Hematopoietic multipotent progenitor cell (in vitro differentiated cells): ENCODE measurements at regions not wholly inside any gene's neighbourhood (a gene's known extent, or its start where the extent isn't known, plus 50 kb on each side); places are given as distances from the start of the nearest gene placed in this dataset.

Source experiments
- DNase-seq, 3 donors: peaks; one replicate each; pipeline ENCODE4 v3.0.0-alpha.2; 2011 to 2015; ENCODE audit warnings: low read depth in 2 of 3, low spot score in 2 of 3

- peak in 1 of 3 donors; percentile 0 for DNase-seq
Measured at GRCh38 chr5:30001826-30002225, 1191.7 kb upstream of the CDH6 start.

DNA sequence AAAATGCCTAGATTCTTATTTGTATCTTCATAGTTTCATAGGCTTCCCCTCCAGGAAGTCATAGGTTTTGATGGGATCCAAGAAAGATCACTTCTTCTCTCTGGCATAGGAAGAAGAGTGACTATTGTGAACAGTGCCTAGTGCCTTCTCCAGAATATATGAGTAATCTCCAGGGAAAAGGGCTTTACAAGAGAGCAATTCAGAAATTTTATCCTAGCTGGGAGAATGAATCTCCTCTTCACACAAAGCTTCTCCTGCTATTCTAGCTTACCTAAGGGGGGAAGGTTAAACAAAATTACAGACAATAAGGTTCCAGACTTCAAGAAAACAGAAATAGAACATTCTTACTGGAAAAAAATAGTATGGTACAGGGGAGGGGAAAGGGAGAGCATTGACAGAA, 1193.3 kb upstream of the CDH6 start:
- DNase-seq: no peak

- no peak for DNase-seq
Measured at GRCh38 chr5:29995154-29995553, 1198.3 kb upstream of the CDH6 start.

GRCh38 chr5:29994519-29994918, 1199.0 kb upstream of the CDH6 start:
- no peak for DNase-seq

DNA sequence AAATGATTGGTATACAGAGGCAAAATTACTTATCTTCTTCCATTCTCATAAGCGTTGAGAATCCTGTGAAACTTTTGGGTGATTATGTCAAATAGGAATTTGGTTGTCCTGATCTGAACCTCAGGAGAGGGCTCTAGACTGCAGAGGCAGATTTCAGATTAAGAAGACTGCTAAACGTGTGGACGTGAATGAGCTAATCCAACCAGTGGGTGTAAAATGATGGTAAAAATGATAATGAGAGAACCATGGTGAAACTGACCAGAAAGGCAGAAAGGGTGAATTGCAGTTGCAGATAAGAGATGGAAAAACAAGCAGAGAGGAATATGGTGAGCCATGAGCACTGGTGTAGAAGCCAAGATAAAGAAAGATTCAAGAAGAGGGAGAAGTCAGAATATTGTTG, 1200.2 kb upstream of the CDH6 start:
- no peak for DNase-seq

GRCh38 chr5:29992248-29992647, 1201.2 kb upstream of the CDH6 start:
- no peak for DNase-seq

DNA sequence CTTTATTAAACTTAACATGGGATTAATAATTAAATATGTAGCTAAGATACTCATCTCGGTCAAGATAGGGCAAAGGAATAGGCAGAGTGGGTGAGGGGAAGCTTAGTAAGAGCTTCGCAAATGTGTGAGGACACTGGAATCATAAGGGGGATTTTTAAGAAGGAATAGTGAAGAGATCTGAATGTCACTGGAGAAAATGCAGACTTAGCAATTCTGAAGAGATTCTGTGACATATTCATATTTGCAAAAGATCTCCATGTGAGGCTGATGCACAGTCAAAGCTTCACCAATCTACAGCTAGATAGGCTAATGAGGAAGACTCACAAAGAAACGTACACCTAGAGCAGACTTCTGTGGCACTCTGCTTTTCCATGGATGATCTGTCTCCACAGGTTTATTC, 1202.8 kb upstream of the CDH6 start:
- no peak for DNase-seq

- DNase-seq: no peak
Measured at GRCh38 chr5:29984156-29984540, 1209.3 kb upstream of the CDH6 start.

GRCh38 chr5:29983528-29984155, 1209.8 kb upstream of the CDH6 start:
- DNase-seq: no peak

- DNase-seq: no peak
Measured at GRCh38 chr5:29982457-29982856, 1211.0 kb upstream of the CDH6 start.

GRCh38 chr5:29972597-29972996, 1220.9 kb upstream of the CDH6 start:
- no peak for DNase-seq

DNA sequence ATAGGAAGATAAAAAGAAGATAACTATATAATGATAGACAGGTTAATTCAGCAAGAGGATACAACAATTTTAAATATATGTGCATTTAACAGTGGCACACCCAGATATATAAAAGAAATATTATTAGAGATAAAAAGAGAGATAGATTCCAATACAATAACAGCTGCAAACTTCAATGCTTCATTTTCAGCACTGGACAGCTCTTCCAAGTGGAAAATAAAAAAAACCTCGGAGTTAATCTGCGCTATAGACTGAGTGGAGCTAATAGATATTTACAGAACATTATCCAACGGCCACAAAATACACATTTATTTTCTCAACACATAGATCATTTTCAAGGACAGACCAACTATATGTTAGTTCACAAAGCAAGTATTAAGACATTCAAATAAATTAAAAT, 1229.5 kb upstream of the CDH6 start:
- DNase-seq: peak in 1 of 3 donors; percentile 3

- no peak for DNase-seq
Measured at GRCh38 chr5:29960323-29960722, 1233.2 kb upstream of the CDH6 start.

GRCh38 chr5:29950416-29951145, 1242.9 kb upstream of the CDH6 start:
- no peak for DNase-seq

DNA sequence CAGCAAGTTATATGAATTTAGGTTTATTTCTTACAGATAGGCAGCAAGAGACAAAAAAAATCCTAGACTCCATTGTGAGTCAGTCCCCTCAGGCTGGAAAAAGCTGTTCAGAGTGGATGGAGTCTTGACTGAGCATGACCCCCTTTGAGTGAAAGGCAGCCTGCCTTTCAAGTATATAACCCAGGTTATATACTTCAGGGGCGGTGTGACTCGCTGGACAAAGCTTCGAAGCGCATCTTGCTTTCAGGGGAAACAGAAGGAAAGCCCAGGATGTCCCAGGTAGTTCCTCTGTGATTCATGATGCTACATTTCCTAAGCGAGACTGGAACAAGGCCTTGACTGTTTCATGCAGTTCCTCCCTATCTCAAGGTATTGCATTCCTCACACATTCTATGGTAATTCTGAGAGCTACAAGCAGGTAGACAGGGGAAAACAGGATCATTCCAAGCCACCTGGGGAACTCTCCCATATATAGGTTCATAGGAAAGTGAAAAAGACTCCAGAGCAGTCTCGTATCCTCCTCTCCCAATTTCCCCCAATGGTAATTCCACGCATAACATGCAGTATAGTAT, 1244.1 kb upstream of the CDH6 start:
- DNase-seq: no peak

GRCh38 chr5:29944327-29944726, 1249.2 kb upstream of the CDH6 start:
- no peak for DNase-seq

- DNase-seq: peak in 1 of 3 donors; percentile 42
Measured at GRCh38 chr5:29942089-29942488, 1251.4 kb upstream of the CDH6 start.

GRCh38 chr5:29939988-29940387, 1253.5 kb upstream of the CDH6 start:
- DNase-seq: no peak

DNA sequence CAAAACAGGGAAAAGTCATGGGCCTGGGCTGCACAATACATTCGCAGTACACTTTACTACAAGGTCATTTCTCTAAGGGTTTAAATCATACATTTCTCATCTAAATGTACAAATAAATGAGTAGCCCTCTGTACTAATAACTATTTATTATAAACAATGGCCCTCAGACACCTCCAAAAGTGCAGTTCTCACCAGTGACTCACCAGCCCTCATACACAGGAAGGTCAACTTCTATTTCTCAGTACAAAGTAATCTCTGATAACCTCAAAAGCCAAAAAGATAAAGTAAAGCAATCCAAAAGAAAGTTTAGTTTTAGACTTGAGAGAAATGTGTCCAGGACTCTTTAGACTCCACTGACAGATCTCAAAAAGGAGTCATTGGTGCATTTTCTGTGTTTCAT, 1258.1 kb upstream of the CDH6 start:
- DNase-seq: no peak

DNA sequence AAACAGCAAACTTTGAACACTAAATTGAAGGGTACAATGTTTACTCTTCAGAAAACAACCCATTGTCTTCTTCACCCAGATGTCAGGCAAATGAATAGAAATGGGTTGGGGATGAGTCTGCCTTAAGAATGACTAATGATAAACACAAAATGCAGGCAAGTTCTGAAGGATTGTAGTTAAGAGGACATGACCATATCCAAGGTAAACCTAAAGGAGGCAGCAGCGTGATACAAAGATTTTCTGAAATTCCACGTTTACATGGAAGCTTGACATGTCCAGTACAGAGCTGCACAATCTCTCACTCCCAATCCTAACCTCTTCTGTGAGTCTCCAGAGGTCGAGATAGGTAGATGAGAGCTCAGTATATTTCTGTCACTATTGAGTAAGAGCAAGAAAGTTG, 1263.2 kb upstream of the CDH6 start:
- DNase-seq: no peak

- DNase-seq: no peak
Measured at GRCh38 chr5:29924107-29924506, 1269.4 kb upstream of the CDH6 start.

- DNase-seq: no peak
Measured at GRCh38 chr5:29905626-29906353, 1287.7 kb upstream of the CDH6 start.
